CD4-positive, alpha-beta T cell treated with Interleukin-4 for 4 hours (primary cell): ENCODE measurements at regions not wholly inside any gene's neighbourhood (a gene's known extent, or its start where the extent isn't known, plus 50 kb on each side); places are given as distances from the start of the nearest gene placed in this dataset.
A peak's percentile ranks its signal among the peaks of the same experiment; 100 is the strongest.
"Not testable (repeated sequence)": the region's sequence is repeated elsewhere in the genome, so short reads cannot be mapped to it uniquely, and the experiment has no call there.

Source experiments
- DNase-seq: peaks from one replicate; pipeline ENCODE4 v3.0.0-alpha.2; 2020

DNA sequence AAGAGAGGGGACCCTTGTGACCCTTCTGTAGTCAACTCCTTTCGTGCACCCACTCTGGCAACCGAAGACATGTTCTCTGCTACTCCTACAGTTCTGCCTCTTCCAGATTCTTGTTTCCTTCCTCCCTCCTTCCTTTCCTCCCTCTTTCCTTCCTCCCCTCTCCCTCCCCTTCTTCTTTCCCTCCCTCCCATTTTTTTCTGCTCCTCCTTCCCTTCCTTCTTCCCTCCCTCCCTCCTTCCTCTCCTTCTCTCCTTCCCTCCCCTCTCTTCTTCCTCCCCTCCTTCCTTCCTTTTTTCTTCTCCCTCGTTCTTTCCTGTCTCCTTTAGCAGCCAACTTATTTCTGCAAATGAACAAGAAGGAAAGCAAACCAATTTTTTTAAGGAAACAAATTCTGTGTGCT lies 111.5 kb downstream of the NPTX2 start:
- DNase-seq, result no peak

GRCh38 chr7:98729121-98729520 lies 112.0 kb downstream of the NPTX2 start:
- DNase-seq, result no peak

- no peak for DNase-seq
Observed at GRCh38 chr7:98730326-98730725, 113.2 kb downstream of the NPTX2 start.

DNA sequence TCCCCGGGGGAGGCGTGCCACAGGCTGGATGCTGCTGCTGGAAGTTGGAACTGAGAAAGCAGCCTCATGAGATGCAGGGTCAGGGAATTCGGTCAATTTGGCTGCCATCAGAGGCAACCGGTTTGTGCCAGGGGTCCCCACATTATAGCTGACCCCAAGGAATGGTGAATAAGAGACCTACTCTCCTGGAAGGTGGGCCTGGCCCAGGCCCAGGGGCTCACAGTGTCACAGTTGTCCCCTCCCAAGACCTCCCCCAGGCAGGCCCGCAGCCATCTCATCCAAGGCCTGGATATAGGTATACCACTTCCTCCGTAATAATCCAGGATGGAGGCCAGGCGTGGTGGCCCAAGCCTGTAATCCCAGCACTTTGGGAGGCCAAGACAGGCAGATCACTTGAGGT lies 114.6 kb downstream of the NPTX2 start:
- DNase-seq, result no peak

GRCh38 chr7:98733036-98733435 lies 116.0 kb downstream of the NPTX2 start:
- DNase-seq, result peak; percentile 3

DNA sequence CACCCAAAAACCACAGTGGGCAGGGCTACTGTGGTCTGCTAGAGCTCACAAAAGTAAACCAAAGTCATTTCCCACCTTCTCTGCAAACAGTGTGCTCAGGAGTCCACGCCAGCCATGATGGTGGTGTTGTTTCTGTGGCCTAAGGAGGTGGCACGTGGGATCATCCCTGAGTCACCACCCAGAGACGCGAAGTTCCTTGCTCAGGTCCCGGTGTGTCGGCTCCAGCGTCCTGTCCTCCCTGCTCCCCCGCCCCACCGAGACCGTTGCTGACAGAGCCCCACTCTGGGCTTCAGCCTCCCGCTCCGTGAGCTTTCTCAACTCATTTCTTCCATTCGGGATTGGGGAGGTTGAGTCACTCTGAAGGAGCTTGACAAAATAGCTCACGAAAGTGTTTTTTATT lies 118.7 kb downstream of the NPTX2 start:
- DNase-seq, result no peak

DNA sequence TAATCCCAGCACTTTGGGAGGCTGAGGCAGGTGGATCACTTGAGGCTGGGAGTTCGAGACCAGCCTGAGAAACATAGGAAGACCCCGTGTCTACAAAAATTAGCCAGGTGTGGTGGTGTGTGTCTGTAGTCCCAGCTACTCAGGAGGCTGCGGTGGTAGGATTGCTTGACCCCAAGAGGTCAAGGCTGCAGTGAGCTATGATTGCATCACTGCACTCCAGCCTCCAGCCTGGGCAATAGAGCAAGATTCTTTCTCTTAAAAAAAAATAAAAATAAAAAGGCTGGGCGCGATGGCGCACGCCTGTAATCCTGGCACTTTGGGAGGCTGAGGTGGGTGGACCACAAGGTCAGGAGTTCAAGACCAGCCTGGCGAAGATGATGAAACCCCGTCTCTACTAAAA lies 119.4 kb downstream of the NPTX2 start:
- not testable (repeated sequence) for DNase-seq

DNA sequence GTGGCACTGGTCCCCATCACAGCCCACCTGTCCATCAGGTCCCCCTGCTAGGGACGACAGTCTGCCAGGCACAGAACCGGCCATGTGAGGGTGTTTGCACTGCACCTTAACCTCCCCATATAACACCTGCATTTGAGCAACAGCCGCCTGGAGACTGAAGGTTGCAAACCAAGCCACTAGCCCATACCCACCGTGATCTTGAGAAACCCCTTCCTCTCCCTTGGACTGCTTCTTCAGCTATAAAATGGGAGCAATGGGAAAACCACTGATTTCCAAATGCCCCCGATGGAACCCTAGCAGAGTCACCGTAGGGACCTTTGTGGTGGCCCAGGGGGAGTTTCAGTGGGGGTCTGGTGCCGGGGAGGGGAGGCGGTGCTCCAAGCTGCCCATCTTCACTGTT lies 120.1 kb downstream of the NPTX2 start:
- DNase-seq, result no peak

DNA sequence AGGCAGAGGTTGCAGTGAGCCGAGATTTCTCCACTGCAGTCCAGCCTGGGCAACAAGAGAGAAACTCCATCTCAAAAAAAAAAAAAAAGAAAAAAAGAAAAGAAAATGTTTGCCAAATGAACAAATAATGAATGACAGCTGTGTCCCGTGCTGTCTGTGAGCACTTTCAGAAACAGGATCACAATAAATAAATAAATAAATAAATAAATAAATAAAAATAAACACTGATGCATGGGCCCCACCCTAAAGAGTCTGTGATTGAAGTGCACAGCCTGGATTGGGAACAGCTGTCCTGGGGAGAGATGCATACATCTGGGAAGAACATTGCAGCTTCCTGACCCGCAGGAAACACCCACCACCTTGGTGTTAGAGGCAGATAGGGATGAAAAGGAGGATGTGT lies 123.6 kb downstream of the NPTX2 start:
- no peak for DNase-seq

- DNase-seq, result peak; percentile 58
Observed at GRCh38 chr7:98745722-98746318, 124.0 kb downstream of the TMEM130 start.

DNA sequence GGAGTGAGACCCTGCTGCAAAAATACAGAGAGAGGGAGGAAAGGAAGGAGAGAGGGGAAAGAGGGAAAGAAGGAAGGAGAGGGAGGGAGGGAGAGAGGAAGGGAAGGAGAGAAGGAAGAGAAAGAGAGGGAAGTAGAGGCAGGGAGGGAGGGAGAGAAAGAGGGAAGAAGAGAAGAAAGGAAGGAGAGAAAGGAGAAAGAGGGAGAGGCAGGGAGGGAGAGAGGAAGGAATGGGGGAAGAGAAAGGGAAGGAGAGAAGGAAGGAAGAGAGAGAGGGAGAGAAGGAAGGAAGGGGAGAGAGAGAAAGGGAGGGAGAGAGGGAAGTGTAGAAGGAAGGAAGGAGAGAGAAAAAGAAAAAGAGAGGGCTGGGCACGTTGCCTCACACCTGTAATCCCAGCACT lies 121.7 kb downstream of the TMEM130 start:
- no peak for DNase-seq

DNA sequence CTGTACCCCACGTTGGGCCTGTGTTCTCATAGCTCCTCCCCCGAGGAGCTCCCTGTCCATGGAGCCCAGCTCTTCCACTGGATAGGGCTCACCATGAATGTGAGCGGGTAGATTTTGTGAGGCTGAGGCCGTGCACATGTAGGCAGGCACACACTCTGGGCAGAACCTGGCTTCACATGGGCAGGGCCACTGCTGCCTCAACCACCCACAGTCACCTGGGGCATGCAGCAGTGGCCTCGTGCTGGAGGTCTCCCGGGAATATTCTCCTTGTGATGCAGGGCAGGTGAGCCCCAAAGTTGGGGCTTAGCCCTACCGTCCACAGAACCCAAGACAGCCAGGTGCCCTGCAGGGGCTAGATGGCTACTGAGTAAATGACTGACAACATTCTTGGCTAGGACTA lies 116.6 kb downstream of the TMEM130 start:
- no peak for DNase-seq

DNA sequence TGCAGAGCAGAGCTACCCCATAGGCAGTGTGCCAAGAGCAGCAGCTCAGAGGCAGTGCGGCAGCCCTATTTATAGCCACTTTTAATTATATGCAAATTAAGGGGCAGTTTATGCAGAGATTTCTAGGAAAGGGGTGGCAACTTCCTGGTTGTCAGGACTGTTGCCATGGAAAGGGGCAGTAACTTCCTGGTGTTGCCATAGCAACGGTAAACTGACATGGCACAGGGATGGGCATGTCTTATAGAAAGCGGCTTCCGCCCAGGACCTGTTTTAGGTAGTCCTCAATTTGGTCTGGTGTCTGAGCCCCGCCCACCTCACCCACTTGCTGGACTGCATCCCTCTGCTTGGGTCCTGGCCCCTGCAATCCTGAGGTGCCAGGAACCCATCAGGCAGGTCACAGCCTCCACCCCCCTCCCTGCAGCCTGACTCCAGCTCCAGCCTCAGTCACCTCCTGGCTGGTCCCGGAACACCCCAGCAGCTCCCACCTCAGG lies 115.8 kb downstream of the TMEM130 start:
- no peak for DNase-seq

- DNase-seq, result no peak
Observed at GRCh38 chr7:98755138-98755898, 114.5 kb downstream of the TMEM130 start.

- DNase-seq, result no peak
Observed at GRCh38 chr7:98758157-98758556, 111.7 kb downstream of the TMEM130 start.

DNA sequence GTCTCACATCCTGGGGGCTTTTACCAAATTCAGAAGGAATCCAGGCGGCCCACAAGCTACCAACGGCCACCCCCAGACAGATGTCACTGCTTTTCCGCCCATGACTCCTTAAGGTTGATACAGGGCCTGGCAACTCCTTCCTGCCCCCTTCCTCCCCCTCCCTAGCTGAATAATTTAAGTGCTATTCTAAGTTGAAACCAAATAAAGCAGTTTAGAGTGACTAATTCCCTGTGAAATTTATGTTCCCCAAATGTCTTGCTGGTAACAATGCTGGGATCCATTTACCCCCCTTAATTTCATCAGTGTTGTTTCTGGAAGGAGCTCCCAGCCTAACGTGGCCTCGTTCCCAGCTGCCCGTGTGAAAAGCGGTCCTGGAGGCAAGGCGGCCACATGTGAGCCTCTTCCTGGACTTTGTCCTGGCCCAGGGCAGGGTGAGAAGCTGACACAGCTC lies 109.6 kb downstream of the TMEM130 start:
- DNase-seq, result no peak

DNA sequence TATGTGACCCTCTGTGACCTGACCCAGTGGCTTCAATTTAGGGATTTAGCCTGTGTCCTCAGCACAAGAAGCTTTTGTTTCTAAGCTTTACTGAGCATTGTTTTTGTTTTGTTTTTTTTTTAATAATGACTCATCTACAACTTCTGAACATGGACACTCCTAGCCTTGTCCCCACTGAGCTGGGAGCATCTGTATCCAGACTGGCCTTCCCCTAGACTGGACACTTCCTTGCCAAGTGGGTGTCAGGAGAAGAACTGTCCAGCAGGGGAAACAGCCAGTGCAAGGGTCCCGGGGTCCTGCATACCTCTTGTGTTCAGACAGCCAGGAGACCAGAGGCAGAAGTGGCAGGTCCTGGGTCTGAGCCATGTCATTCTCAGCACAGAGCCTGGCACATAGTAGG lies 108.6 kb downstream of the TMEM130 start:
- DNase-seq, result no peak

DNA sequence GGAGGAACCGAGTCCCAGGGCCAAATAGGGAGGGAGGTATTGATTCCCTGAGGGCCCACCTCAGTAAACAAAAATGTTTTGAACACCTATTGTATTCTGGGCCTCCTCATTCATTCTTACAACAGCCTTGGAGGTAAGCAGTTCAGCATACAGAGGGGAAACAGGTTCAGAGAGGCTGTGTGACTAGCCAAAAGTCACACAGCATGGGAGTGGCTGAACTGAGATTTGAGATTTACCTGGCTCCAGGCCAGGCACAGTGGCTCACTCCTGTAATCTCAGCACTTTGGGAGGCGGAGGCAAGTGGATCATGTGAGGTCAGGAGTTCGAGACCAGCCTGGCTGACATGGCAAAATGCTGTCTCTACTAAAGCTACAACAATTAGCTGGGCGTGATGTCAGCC lies 107.2 kb downstream of the TMEM130 start:
- no peak for DNase-seq

- DNase-seq, result no peak
Observed at GRCh38 chr7:98763441-98763840, 106.4 kb downstream of the TMEM130 start.

DNA sequence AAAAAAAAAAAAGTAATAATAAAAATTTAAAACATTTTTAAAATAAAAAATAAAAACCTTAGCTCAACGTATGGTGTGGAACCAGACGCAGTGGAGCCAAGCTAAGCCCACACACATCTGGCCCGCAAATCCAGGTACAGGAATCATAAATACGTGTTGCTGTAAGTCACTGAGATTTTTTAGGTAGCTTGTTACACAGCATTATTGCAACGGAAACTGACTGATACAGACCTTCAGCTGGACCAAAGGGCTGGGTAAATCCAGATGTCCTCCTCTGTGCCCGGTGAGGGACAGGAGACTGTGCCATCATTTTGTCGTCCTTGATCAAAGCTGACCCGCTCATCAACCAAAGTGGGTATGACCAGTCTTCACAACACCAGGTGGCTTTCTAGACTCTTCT lies 104.9 kb downstream of the TMEM130 start:
- no peak for DNase-seq

- not testable (repeated sequence) for DNase-seq
Observed at GRCh38 chr7:98770085-98770484, 99.7 kb downstream of the TMEM130 start.

DNA sequence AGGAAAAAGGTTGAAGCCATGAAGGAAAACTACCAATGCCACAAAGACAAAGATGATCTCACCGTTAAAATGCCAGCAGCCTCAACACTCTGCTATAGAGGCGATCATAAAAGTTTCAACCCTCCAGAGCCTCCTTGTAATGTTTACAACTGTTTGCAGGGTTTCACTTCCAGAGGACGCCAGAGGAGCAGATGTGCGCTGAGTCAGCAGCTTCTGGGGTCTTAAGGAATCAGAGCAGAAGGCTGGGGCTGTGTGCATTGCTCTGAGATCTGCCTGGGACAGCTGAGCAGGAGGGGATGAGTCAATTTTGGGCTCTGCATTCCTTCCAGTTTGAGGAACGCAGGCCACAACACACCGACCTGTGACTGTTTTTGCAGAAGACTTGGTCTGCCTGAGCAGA lies 98.3 kb downstream of the TMEM130 start:
- DNase-seq, result no peak

- DNase-seq, result no peak
Observed at GRCh38 chr7:98771941-98772603, 97.7 kb downstream of the TMEM130 start.

GRCh38 chr7:98774884-98775283 lies 94.9 kb downstream of the TMEM130 start:
- no peak for DNase-seq
